ENCODE measurements at regions not wholly inside any gene's neighbourhood (a gene's known extent, or its start where the extent isn't known, plus 50 kb on each side); places are given as distances from the start of the nearest gene placed in this dataset.

DNA sequence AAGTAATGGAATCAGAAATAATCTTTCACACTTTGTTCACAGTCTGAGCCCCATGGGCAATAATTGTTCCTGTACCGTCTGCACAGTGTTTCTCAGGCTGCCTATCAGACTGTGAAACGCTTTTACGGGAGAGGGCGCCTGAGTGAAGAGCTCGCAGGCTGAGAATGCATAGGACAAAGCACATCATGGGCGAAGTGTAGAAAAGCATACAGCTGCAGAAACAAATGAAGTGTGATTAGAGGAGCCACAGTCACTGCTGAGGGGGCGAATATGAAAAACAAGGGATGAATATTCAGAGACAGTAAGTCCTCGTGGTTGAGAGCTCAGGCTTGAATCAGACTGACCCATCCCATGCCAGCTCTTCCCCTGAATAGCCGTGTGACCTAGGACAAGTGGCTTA is 438.4 kb upstream of the DCN start:
- ChIA-PET POLR2A (no interaction called here), CTCF (no interaction called here)
- Histone ChIP-seq H4K20me1 (ENCODE audit: control insufficient read depth, insufficient read depth, low read length, poor library complexity, severe bottlenecking) (no peaks in the 10 kb centered on the region), H3K27ac (ENCODE audit: low read length in 2 of 2) (no peak overlapping the region), H3K9me3 (ENCODE audit: control extremely low read depth in 1 of 3, control insufficient read depth in 2 of 3, insufficient read depth in 1 of 3, low read length in 2 of 3) (peaks cover 0 to 5% (median 3%) of the 10 kb centered on the region in 3 donors), H3K4me3 (ENCODE audit: control extremely low read depth in 1 of 5, extremely low read depth in 1 of 5, insufficient read depth in 1 of 5, low read depth in 2 of 5, low read length in 4 of 5) (no peak overlapping the region), H3K79me2 (ENCODE audit: control insufficient read depth, insufficient read depth, low read length) (no peaks in the 10 kb centered on the region), H2AFZ (ENCODE audit: insufficient read depth, low read depth, low read length, poor library complexity, severe bottlenecking) (no peak overlapping the region), H3K36me3 (replicated peaks in 1 of 2; ENCODE audit: control extremely low read depth in 1 of 2, control insufficient read depth in 1 of 2, extremely low read depth in 1 of 2, insufficient read depth in 2 of 2, low read length in 1 of 2) (no peaks in the 10 kb centered on the region), H3K4me1 (ENCODE audit: control insufficient read depth in 2 of 2, insufficient read depth in 2 of 2, low read length in 2 of 2) (no peaks in the 10 kb centered on the region), H3K27me3 (replicated peaks in 1 of 4; ENCODE audit: control extremely low read depth in 1 of 4, control insufficient read depth in 3 of 4, insufficient read depth in 4 of 4, low read length in 3 of 4) (peaks cover 0 to 2% (median 0%) of the 10 kb centered on the region in 4 experiments), H3K4me2 (replicated peaks; ENCODE audit: low read depth, low read length, poor library complexity, severe bottlenecking) (no peak overlapping the region), H3K9ac (ENCODE audit: low read length) (no peak overlapping the region)
- no peaks in the 10 kb centered on the region for H3K4me1 Mint-ChIP-seq
- no peak for TF ChIP-seq CTCF (IDR thresholded peaks at IDR 0.05)
- TF ChIP-seq EZH2 (IDR thresholded peaks at IDR 0.05; ENCODE audit: borderline replicate concordance, insufficient read depth, low read depth, low read length, poor library complexity, severe bottlenecking): no peak
- 96% methylated on average over 7 of the region's 9 CpGs for WGBS (ENCODE audit: insufficient coverage)
- intact Hi-C loops (cut with micrococcal nuclease): no loop called here
- H3K27me3 Mint-ChIP-seq: peaks cover 23% of the 10 kb centered on the region
- no peak overlapping the region for H3K4me3 Mint-ChIP-seq
- H3K9me3 Mint-ChIP-seq (ENCODE audit: insufficient read depth): no peaks in the 10 kb centered on the region
- no peak for ATAC-seq (ENCODE audit: low read depth)
- DNase-seq: no peak
- H3K27ac Mint-ChIP-seq: no peak overlapping the region

DNA sequence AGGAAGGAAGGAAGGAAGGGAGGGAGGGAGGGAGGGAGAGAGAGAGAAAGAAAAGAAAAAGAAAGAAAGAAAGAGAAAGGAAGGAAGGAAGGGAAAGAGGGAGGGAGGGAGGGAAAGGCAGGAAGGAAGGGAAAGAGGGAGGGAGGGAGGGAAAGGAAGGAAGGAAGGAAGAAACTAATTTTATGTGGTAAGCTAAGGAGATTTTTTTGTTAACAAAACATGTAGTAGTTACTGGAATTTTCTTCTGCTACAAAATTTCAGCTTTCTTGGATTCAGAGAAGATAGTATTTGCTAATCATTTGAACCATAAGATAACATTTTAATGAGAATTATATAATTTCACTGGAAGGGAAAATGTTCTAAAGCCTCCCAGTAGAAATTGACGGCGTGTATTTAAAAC is 437.8 kb upstream of the DCN start:
- no peaks in the 10 kb centered on the region for H3K79me2 ChIP-seq (ENCODE audit: control insufficient read depth, insufficient read depth, low read length)
- H3K27me3 Mint-ChIP-seq: peaks cover 23% of the 10 kb centered on the region

More for the DNA sequence above, 437.8 kb upstream of the DCN start:
- Mint-ChIP-seq H3K9me3 (ENCODE audit: insufficient read depth) (no peaks in the 10 kb centered on the region), H3K4me1 (no peaks in the 10 kb centered on the region), H3K4me3 (no peak overlapping the region), H3K27ac (no peak overlapping the region)
- ATAC-seq (ENCODE audit: low read depth): no peak
- no peak overlapping the region for H3K27ac ChIP-seq (ENCODE audit: low read length in 2 of 2)
- H3K4me3 ChIP-seq (ENCODE audit: control extremely low read depth in 1 of 5, extremely low read depth in 1 of 5, insufficient read depth in 1 of 5, low read depth in 2 of 5, low read length in 4 of 5): no peak overlapping the region
- POLR2A ChIA-PET: no interaction called here
- no CpG with 5 or more reads among the region's 2 CpGs for WGBS (ENCODE audit: insufficient coverage)
- TF ChIP-seq CTCF (IDR thresholded peaks at IDR 0.05) (no peak), EZH2 (IDR thresholded peaks at IDR 0.05; ENCODE audit: borderline replicate concordance, insufficient read depth, low read depth, low read length, poor library complexity, severe bottlenecking) (no peak)
- H3K9me3 ChIP-seq (ENCODE audit: control extremely low read depth in 1 of 3, control insufficient read depth in 2 of 3, insufficient read depth in 1 of 3, low read length in 2 of 3): peaks cover 0 to 1% (median 0%) of the 10 kb centered on the region in 3 donors
- intact Hi-C loops (cut with micrococcal nuclease): no loop called here
- DNase-seq: no peak
- no peaks in the 10 kb centered on the region for H4K20me1 ChIP-seq (ENCODE audit: control insufficient read depth, insufficient read depth, low read length, poor library complexity, severe bottlenecking)
- no peaks in the 10 kb centered on the region for H3K4me1 ChIP-seq (ENCODE audit: control insufficient read depth in 2 of 2, insufficient read depth in 2 of 2, low read length in 2 of 2)
- no peak overlapping the region for H3K4me2 ChIP-seq (replicated peaks; ENCODE audit: low read depth, low read length, poor library complexity, severe bottlenecking)
- no peak overlapping the region for H2AFZ ChIP-seq (ENCODE audit: insufficient read depth, low read depth, low read length, poor library complexity, severe bottlenecking)
- H3K27me3 ChIP-seq (replicated peaks in 1 of 4; ENCODE audit: control extremely low read depth in 1 of 4, control insufficient read depth in 3 of 4, insufficient read depth in 4 of 4, low read length in 3 of 4): peaks cover 0 to 2% (median 0%) of the 10 kb centered on the region in 4 experiments
- H3K9ac ChIP-seq (ENCODE audit: low read length): no peak overlapping the region
- no peaks in the 10 kb centered on the region for H3K36me3 ChIP-seq (replicated peaks in 1 of 2; ENCODE audit: control extremely low read depth in 1 of 2, control insufficient read depth in 1 of 2, extremely low read depth in 1 of 2, insufficient read depth in 2 of 2, low read length in 1 of 2)
- CTCF ChIA-PET: no interaction called here
